HFFc6 (cell line): ENCODE measurements at regions not wholly inside any gene's neighbourhood (a gene's known extent, or its start where the extent isn't known, plus 50 kb on each side); places are given as distances from the start of the nearest gene placed in this dataset.

Experiments
- DNase-seq: peaks from one replicate; pipeline ENCODE4 v3.0.0-alpha.2; 2018
- H3K27ac Mint-ChIP-seq: 2 replicates; pipeline ENCODE4 v1.8.0; 2020; ENCODE audit warnings: mild to moderate bottlenecking, mixed read lengths
- H3K27me3 Mint-ChIP-seq: 2 replicates; pipeline ENCODE4 v1.8.0; 2021; ENCODE audit warnings: mild to moderate bottlenecking, moderate library complexity, mixed read lengths; ENCODE audit not compliant: insufficient read depth
- H3K36me3 Mint-ChIP-seq: 2 replicates; pipeline ENCODE4 v1.8.0; 2021; ENCODE audit warnings: low read depth, mixed read lengths
- H3K4me1 Mint-ChIP-seq: 2 replicates; pipeline ENCODE4 v1.8.0; 2020; ENCODE audit warnings: low read depth, mixed read lengths
- H3K4me3 Mint-ChIP-seq: 2 replicates; pipeline ENCODE4 v1.8.0; 2020; ENCODE audit warnings: mild to moderate bottlenecking, moderate library complexity, mixed read lengths
- H3K9me3 Mint-ChIP-seq: 2 replicates; pipeline ENCODE4 v1.8.0; 2020; ENCODE audit warnings: mild to moderate bottlenecking, mixed read lengths
- CTCF ChIP-seq: fragments of 200-600 bp; sonication (generic); IDR thresholded peaks from 2 replicates; pipeline ENCODE4 v1.5.0; 2021; ENCODE audit warnings: antibody characterized with exemption, mild to moderate bottlenecking

DNA sequence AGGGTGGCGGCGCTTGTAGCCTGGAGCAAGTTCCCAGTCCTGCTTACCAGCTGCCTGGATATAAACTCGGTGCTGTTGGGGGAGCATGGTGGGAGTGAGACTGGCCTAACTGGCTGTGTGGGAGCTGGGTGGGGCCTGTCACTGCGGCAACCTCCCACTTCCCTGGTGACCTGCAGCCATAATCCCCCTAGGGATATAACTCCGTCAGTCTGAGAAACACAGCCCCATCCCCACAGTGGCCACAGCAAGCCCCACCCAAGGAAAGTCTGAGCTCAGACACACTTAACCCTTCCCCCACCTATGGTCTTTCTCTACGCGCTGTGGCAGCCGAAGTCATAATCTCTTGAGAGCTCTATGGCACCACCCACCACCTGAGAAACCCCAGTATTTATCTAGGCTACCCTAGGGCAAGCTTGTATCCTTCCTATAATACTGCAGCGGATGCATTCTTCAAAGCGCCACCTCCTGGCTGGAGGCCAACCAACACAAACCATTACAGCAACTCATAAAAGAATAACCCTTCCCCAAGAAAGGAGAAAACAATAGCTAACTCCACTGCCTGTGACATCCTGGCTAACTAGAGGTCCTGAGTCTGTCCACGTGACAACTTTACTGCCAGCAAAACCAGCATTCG lies 57.4 kb downstream of the ZNF648 start:
- DNase-seq: no peak
- Mint-ChIP-seq H3K27me3 (no peaks in the 10 kb centered on the region), H3K4me3 (no peak overlapping the region), H3K9me3 (peaks cover 43% of the 10 kb centered on the region), H3K36me3 (no peaks in the 10 kb centered on the region), H3K4me1 (no peaks in the 10 kb centered on the region), H3K27ac (no peak overlapping the region)
- TF ChIP-seq CTCF: no peak

DNA sequence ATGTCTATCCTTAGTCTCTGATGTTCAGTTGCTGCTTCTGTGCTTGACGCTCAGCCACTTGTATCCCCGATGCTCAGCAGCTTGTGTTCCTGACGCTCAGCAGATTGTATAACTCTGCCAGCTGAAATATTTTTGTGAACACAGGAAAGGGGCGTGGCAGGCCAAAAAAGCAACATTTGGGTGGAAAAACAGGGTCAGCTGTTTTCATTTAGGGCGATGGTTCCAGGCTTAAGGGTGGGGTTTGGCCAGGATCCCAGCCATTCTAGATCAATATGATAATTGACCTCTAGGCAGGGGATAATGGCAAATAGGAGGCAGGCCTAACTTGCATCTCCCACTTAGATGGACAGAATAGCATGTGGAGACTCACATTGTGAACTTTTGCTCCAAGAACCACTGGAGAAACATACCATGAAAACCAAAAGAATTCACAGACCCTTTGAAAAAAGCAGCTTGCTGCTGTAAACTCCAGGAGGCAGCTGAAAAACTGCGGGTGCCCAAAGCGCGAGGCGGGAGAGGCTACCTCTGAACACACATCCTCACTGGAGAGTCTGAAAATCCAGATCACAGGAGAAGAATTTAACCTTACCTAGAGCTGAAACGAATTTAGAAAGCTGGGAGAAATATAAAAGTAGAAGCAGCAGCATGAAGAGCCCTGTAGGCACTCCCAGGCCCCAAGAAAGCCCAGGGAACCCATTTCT lies 58.3 kb downstream of the ZNF648 start:
- Mint-ChIP-seq H3K27ac (no peak overlapping the region), H3K27me3 (no peaks in the 10 kb centered on the region), H3K4me1 (no peaks in the 10 kb centered on the region), H3K4me3 (no peak overlapping the region), H3K9me3 (peaks cover 46% of the 10 kb centered on the region), H3K36me3 (no peaks in the 10 kb centered on the region)
- TF ChIP-seq CTCF: no peak
- DNase-seq: no peak

GRCh38 chr1:182002570-182002969 lies 58.9 kb downstream of the ZNF648 start:
- no peak overlapping the region for H3K4me3 Mint-ChIP-seq
- TF ChIP-seq CTCF: no peak
- no peaks in the 10 kb centered on the region for H3K4me1 Mint-ChIP-seq
- H3K9me3 Mint-ChIP-seq: peaks cover 50% of the 10 kb centered on the region
- H3K36me3 Mint-ChIP-seq: no peaks in the 10 kb centered on the region
- H3K27me3 Mint-ChIP-seq: no peaks in the 10 kb centered on the region
- no peak for DNase-seq
- H3K27ac Mint-ChIP-seq: no peak overlapping the region

DNA sequence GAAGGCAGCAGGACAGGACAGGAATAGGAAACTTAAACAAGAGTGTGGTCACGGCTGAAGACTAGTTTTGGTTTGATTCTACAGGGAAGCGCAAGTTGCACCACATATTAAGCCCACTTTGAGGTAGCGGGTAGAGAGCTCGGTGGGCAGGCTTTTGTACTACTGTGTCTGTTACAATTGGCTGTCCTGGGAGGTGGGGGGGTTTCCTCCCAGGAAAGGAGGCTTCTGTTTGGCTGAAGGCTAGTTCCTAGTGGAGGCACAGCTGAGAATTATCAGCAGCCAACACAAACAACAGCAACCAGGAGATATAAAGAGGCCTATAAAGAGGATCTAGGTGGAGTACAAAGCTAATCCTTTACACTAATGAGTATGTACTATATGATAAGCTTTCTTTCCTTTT lies 62.7 kb downstream of the ZNF648 start:
- H3K27ac Mint-ChIP-seq: no peak overlapping the region
- peaks cover 34% of the 10 kb centered on the region for H3K9me3 Mint-ChIP-seq
- H3K4me3 Mint-ChIP-seq: no peak overlapping the region
- no peaks in the 10 kb centered on the region for H3K36me3 Mint-ChIP-seq
- DNase-seq: no peak
- no peak for TF ChIP-seq CTCF
- H3K4me1 Mint-ChIP-seq: no peaks in the 10 kb centered on the region
- H3K27me3 Mint-ChIP-seq: no peaks in the 10 kb centered on the region

DNA sequence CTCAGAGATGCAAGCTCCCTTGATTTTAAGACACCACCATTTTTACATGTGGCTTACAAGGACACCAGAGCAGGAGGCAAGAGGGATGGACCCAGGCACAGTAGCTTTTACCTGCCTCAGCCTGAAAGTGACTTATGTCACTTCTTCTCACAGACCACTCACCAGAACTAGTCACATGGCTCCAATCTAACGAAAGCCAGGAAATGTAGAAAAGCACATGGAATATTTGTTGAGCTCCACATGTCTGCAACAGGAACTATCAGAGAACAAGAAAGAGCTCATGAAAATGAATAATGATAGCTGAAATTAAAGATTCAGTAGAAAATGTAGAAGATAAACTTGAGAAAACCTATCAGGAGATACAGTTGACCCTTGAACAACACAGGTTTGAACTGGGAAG lies 69.4 kb downstream of the ZNF648 start:
- Mint-ChIP-seq H3K36me3 (no peaks in the 10 kb centered on the region), H3K27me3 (no peaks in the 10 kb centered on the region), H3K27ac (no peak overlapping the region), H3K4me3 (no peak overlapping the region), H3K4me1 (no peaks in the 10 kb centered on the region), H3K9me3 (peaks cover 9% of the 10 kb centered on the region; the same call in 1 of the 2 replicates)
- DNase-seq: no peak
- TF ChIP-seq CTCF: no peak
